Endothelial cell of umbilical vein (primary cell): ENCODE measurements at regions not wholly inside any gene's neighbourhood (a gene's known extent, or its start where the extent isn't known, plus 50 kb on each side); places are given as distances from the start of the nearest gene placed in this dataset.

ENCODE experiments used
- CTCF ChIP-seq, 2 donors: IDR thresholded peaks; 1 replicate in 1 of 2; 2 replicates in 1 of 2; pipeline ENCODE4 v1.5.1; 2011; ENCODE audit warnings: low read length in 2 of 2, mild to moderate bottlenecking in 2 of 2, moderate library complexity in 2 of 2, control low read depth in 1 of 2, inconsistent platforms in 1 of 2, low read depth in 1 of 2; ENCODE audit not compliant: insufficient read depth in 1 of 2; ENCODE audit errors: extremely low read depth in 1 of 2
- EZH2 ChIP-seq: IDR thresholded peaks from 2 replicates; pipeline ENCODE4 v1.6.1; 2012; ENCODE audit warnings: borderline replicate concordance, low read depth, mild to moderate bottlenecking, moderate library complexity, low read length, inconsistent platforms; ENCODE audit not compliant: severe bottlenecking
- FOS ChIP-seq: IDR thresholded peaks from 2 replicates; pipeline ENCODE4 v1.6.1; 2011; ENCODE audit warnings: mild to moderate bottlenecking, low read length, moderate library complexity, borderline replicate concordance; ENCODE audit not compliant: insufficient read depth
- GATA2 ChIP-seq: IDR thresholded peaks from 2 replicates; pipeline ENCODE4 v1.7.0; 2011; ENCODE audit warnings: low read depth, mild to moderate bottlenecking, moderate library complexity, mixed read lengths, low read length; ENCODE audit not compliant: insufficient read length, insufficient read depth
- MAX ChIP-seq: IDR thresholded peaks from 2 replicates; pipeline ENCODE4 v1.6.1; 2011; ENCODE audit not compliant: insufficient read depth, insufficient read length
- MYC ChIP-seq: IDR thresholded peaks from one replicate; pipeline ENCODE4 v1.6.1; 2011; ENCODE audit warnings: mild to moderate bottlenecking, low read depth, low read length
- POLR2A ChIP-seq: IDR thresholded peaks from 2 replicates; pipeline ENCODE4 v1.6.1; 2012; ENCODE audit warnings: low read depth, mild to moderate bottlenecking, control low read depth, low read length
- POLR2AphosphoS5 ChIP-seq: IDR thresholded peaks from 2 replicates; pipeline ENCODE4 v1.6.1; 2012; ENCODE audit warnings: low read depth, mild to moderate bottlenecking, control low read depth, low read length, moderate library complexity; ENCODE audit not compliant: insufficient read depth

DNA sequence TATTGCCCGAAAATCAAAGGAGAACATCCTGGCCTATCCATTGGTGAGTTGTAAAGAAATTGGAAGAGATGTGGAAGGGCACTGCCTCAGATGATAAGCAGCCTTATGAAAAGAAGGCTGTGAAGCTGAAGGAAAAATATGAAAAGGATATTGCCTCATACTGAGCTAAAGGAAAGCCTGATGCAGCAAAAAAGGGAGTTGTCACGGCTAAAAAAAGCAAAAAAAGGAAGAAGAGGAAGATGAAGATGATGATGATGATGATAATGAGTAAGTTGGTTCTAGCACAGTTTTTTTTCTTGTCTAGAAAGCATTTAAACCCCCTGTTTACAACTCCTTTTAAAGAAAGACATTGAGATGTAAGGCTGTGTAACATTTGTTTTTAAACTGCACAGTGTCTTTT lies 59.8 kb upstream of the ZBED3 start:
- no peak for TF ChIP-seq POLR2A
- TF ChIP-seq EZH2, result no peak
- no peak for TF ChIP-seq GATA2
- no peak for TF ChIP-seq CTCF (IDR thresholded peaks at IDR 0.05; ENCODE audit: extremely low read depth in 1 of 2, insufficient read depth in 1 of 2, low read depth in 1 of 2, low read length in 2 of 2)
- TF ChIP-seq FOS, result no peak
- TF ChIP-seq POLR2AphosphoS5, result no peak
- TF ChIP-seq MYC, result no peak
- no peak for TF ChIP-seq MAX
